Testis (tissue), 2 donors: ENCODE measurements at regions not wholly inside any gene's neighbourhood (a gene's known extent, or its start where the extent isn't known, plus 50 kb on each side); places are given as distances from the start of the nearest gene placed in this dataset.

Experiments used
- DNase-seq: peaks from one replicate; pipeline ENCODE4 v3.0.0-alpha.2; 2019
- H3K27ac ChIP-seq, 2 donors: fragments of 200-600 bp; sonication (generic); one replicate each; pipeline ENCODE4 v1.5.1; 2019
- H3K27me3 ChIP-seq: fragments of 200-600 bp; sonication (generic); one replicate; pipeline ENCODE4 v1.5.1; 2019
- H3K36me3 ChIP-seq: fragments of 200-600 bp; sonication (generic); one replicate; pipeline ENCODE4 v1.5.1; 2017; ENCODE audit warnings: low read depth; ENCODE audit errors: missing control alignments
- H3K4me1 ChIP-seq: fragments of 200-600 bp; sonication (generic); one replicate; pipeline ENCODE4 v1.5.1; 2019
- H3K4me3 ChIP-seq, 2 donors: fragments of 200-600 bp; sonication (generic); one replicate each; pipeline ENCODE4 v1.5.1; 2017 to 2019
- H3K9me3 ChIP-seq: fragments of 200-600 bp; sonication (generic); one replicate; pipeline ENCODE4 v1.5.1; 2017
- POLR2A ChIP-seq: fragments of 450-650 bp; IDR thresholded peaks from one replicate; pipeline ENCODE4 v1.6.1; 2017; ENCODE audit warnings: antibody characterized with exemption, mild to moderate bottlenecking, moderate library complexity
- WGBS, 2 donors: methylation state at CpG; one replicate each; pipeline ENCODE4 v1.1.5; 2018; 5-methylcytosine and 5-hydroxymethylcytosine counted together
- intact Hi-C: fragments of 100-400 bp; cut with DNase I; formaldehyde crosslinking; loops from one replicate; pipeline ENCODE4 v1.15.1; 2023; ENCODE audit warnings: low total_unique reads
- TF ChIP-seq, protein P1 (sequence below), 3 experiments: fragments of 450-650 bp in 2 of 3; fragments of 200-600 bp in 1 of 3; sonication (generic) in 1 of 3; IDR thresholded peaks; one replicate each; pipeline ENCODE4 v1.5.1; 2016 to 2019; ENCODE audit warnings: antibody characterized with exemption in 3 of 3, mild to moderate bottlenecking in 2 of 3, moderate library complexity in 1 of 3

DNA sequence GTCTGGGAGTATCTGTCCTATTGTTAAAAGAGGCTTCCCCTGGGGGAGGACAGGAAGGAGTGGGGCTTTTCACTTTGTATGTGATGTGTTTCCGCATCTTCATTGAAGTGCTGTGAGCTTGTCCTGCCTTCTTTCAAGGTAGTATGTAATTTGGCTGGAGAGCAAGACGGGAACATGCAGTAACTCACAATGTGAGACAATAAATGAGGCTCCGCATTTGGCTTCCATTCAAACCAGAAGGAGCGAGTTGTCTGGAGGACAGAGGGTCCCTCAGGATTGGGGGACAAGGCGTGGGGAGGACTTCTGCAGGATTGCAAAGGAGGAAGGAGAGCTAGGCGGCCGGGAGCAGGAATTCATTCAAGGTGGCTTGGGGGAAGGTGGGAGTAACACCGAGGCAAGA lies 203.5 kb downstream of the RBFOX3 start:
- WGBS, 2 donors = 53 to 57% methylated on average over 8 of the region's 8 CpGs
- Histone ChIP-seq H3K36me3 (no peaks in the 10 kb centered on the region), H3K27ac (no peak overlapping the region), H3K4me1 (no peaks in the 10 kb centered on the region), H3K4me3 (no peak overlapping the region), H3K27me3 (no peaks in the 10 kb centered on the region), H3K9me3 (no peaks in the 10 kb centered on the region)
- no peak for DNase-seq
- no peak for TF ChIP-seq POLR2A
- TF ChIP-seq, protein P1, sequence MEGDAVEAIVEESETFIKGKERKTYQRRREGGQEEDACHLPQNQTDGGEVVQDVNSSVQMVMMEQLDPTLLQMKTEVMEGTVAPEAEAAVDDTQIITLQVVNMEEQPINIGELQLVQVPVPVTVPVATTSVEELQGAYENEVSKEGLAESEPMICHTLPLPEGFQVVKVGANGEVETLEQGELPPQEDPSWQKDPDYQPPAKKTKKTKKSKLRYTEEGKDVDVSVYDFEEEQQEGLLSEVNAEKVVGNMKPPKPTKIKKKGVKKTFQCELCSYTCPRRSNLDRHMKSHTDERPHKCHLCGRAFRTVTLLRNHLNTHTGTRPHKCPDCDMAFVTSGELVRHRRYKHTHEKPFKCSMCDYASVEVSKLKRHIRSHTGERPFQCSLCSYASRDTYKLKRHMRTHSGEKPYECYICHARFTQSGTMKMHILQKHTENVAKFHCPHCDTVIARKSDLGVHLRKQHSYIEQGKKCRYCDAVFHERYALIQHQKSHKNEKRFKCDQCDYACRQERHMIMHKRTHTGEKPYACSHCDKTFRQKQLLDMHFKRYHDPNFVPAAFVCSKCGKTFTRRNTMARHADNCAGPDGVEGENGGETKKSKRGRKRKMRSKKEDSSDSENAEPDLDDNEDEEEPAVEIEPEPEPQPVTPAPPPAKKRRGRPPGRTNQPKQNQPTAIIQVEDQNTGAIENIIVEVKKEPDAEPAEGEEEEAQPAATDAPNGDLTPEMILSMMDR (IDR thresholded peaks at IDR 0.05) = no peak
- intact Hi-C loops = no loop called here

DNA sequence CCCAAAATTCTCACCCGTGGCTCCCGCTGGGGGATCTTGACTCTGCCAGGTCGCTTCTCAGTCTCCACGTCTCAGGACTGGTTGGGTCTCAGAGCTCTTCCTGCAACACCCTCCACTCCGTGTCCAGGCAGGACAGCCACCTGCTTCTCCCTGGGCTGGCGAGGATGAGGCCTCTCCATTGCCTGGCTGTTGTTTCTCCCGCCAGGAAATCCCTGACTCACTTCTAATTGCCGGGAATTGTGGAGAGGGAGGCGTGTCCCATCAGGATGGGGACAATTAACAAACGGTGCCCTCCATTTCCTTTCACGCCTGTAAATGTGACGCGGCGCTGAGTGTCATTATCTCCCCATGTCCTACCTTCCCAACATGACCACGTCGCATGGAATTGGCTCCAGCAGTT lies 204.5 kb downstream of the RBFOX3 start:
- 75 to 89% methylated on average over 16 of the region's 16 CpGs for WGBS, 2 donors
- TF ChIP-seq, protein P1 (IDR thresholded peaks at IDR 0.05) = no peak
- no peak for TF ChIP-seq POLR2A
- H3K27ac ChIP-seq = no peak overlapping the region
- DNase-seq = no peak
- H3K4me1 ChIP-seq = no peaks in the 10 kb centered on the region
- intact Hi-C loops = no loop called here
- no peaks in the 10 kb centered on the region for H3K27me3 ChIP-seq
- H3K36me3 ChIP-seq = no peaks in the 10 kb centered on the region
- no peak overlapping the region for H3K4me3 ChIP-seq
- H3K9me3 ChIP-seq = no peaks in the 10 kb centered on the region

DNA sequence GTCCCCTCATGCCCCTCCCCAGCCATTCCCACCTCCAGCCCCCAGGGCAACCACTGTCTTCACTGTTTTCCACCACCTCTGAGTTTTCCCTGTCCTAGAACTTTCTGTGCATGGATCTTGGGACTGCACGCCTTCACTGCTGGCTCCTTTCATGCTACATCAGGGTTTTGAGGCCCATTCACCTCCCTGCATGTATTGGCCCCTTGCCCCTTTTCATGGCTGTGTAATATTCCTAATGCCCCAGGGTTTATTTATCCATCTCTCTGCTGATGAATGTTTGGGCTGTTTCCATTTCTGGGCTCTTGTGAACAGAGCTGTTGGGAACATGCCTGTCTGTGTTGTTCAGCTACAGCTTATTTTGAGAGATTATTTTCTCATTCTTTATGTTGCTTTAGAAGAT lies 205.0 kb downstream of the RBFOX3 start:
- no peak for DNase-seq
- no peak overlapping the region for H3K27ac ChIP-seq
- WGBS, 2 donors = 86% methylated on average over 1 of the region's 1 CpG
- no peak overlapping the region for H3K4me3 ChIP-seq
- no peaks in the 10 kb centered on the region for H3K36me3 ChIP-seq
- no peaks in the 10 kb centered on the region for H3K27me3 ChIP-seq
- H3K9me3 ChIP-seq = no peaks in the 10 kb centered on the region
- intact Hi-C loops = no loop called here
- no peak for TF ChIP-seq POLR2A
- TF ChIP-seq, protein P1 (IDR thresholded peaks at IDR 0.05) = no peak
- no peaks in the 10 kb centered on the region for H3K4me1 ChIP-seq

DNA sequence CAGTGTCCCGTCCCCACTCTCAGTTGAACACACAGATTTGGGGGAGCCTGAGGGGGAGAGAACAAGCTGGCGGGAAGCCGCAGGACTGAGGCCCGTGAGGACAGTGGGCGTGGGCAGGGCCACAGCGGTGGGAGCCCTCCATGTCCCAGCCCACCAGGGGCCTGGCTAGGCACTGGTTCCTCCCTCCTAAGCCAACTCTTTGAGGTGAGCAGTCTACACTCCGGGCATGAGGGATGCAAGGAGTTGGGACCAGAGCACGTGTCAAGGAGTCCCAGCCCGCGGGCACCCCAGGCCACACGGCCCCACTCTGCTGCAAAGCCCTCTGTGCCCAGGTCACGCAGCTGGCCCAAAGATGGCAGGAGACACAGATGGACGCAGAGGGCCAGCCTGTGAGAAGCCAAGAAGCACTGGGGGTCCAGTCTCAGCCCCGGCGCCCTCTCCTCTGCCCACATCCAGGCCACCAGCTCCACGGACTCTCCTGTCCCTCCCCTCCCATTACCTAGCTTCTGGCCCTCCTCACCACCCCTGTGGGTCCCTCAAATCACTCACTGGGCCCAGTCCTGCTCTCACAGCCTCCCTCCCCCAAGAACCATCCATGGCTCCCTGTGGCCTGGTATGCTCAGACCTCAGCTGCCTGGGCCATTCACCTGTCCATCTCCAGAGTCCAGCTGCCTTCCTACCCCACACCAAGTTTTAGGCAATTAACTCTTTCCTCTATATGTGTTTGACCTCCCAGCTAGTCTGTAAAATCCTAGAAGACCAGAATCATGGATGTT lies 206.5 kb downstream of the RBFOX3 start:
- TF ChIP-seq, protein P1 (IDR thresholded peaks at IDR 0.05) = no peak
- no peak for TF ChIP-seq POLR2A
- Histone ChIP-seq H3K27me3 (no peaks in the 10 kb centered on the region), H3K4me3 (no peak overlapping the region), H3K36me3 (no peaks in the 10 kb centered on the region), H3K9me3 (no peaks in the 10 kb centered on the region), H3K4me1 (no peaks in the 10 kb centered on the region), H3K27ac (no peak overlapping the region)
- WGBS, 2 donors = 92 to 93% methylated on average over 9 to 16 of the region's 16 CpGs
- no peak for DNase-seq
- intact Hi-C loops = no loop called here
